ENCODE measurements at regions not wholly inside any gene's neighbourhood (a gene's known extent, or its start where the extent isn't known, plus 50 kb on each side); places are given as distances from the start of the nearest gene placed in this dataset.

- peaks cover 0 to 1% of the 10 kb centered on the region in 2 donors for H3K27me3 Mint-ChIP-seq
- CTCF ChIA-PET: no interaction called here
- no peak overlapping the region for H3K27ac Mint-ChIP-seq
Measured at GRCh38 chr6:165206798-165207197, 102.6 kb downstream of the C6orf118 start.

GRCh38 chr6:165205632-165206031, 103.8 kb downstream of the C6orf118 start:
- no peak overlapping the region for H3K4me3 Mint-ChIP-seq
- peaks cover 3 to 16% (median 4%) of the 10 kb centered on the region in 5 donors for H3K9me3 Mint-ChIP-seq
- no peaks in the 10 kb centered on the region for H3K4me1 Mint-ChIP-seq
- no peaks in the 10 kb centered on the region for H3K9me3 ChIP-seq (ENCODE audit: low read length)
- no peak overlapping the region for H3K4me3 ChIP-seq (ENCODE audit: low read length)
- no peak overlapping the region for H3K27ac Mint-ChIP-seq
- H3K36me3 Mint-ChIP-seq: no peaks in the 10 kb centered on the region
- no peaks in the 10 kb centered on the region for H3K27me3 ChIP-seq (ENCODE audit: insufficient read depth, low read length, poor library complexity, severe bottlenecking)
- no peak overlapping the region for H3K27ac ChIP-seq (ENCODE audit: low read depth, low read length)
- no peak for DNase-seq
- H3K36me3 ChIP-seq (ENCODE audit: insufficient read depth, low read length): no peaks in the 10 kb centered on the region
- H3K27me3 Mint-ChIP-seq: peaks cover 0 to 1% of the 10 kb centered on the region in 2 donors
- POLR2A ChIA-PET: no interaction called here
- CTCF ChIA-PET: no interaction called here
- no peaks in the 10 kb centered on the region for H3K4me1 ChIP-seq (ENCODE audit: insufficient read depth, low read length)

More at GRCh38 chr6:165206798-165207197, 102.6 kb downstream of the C6orf118 start:
- no peaks in the 10 kb centered on the region for H3K9me3 ChIP-seq (ENCODE audit: low read length)
- H3K36me3 Mint-ChIP-seq: no peaks in the 10 kb centered on the region
- DNase-seq: no peak
- peaks cover 3 to 22% (median 4%) of the 10 kb centered on the region in 5 donors for H3K9me3 Mint-ChIP-seq
- H3K36me3 ChIP-seq (ENCODE audit: insufficient read depth, low read length): no peaks in the 10 kb centered on the region
- no peak overlapping the region for H3K4me3 ChIP-seq (ENCODE audit: low read length)
- no peaks in the 10 kb centered on the region for H3K27me3 ChIP-seq (ENCODE audit: insufficient read depth, low read length, poor library complexity, severe bottlenecking)
- no peaks in the 10 kb centered on the region for H3K4me1 ChIP-seq (ENCODE audit: insufficient read depth, low read length)
- POLR2A ChIA-PET: no interaction called here
- H3K4me1 Mint-ChIP-seq: no peaks in the 10 kb centered on the region
- no peak overlapping the region for H3K27ac ChIP-seq (ENCODE audit: low read depth, low read length)
- H3K4me3 Mint-ChIP-seq: no peak overlapping the region

GRCh38 chr6:165204807-165205545, 104.4 kb downstream of the C6orf118 start:
- H3K4me1 Mint-ChIP-seq: no peaks in the 10 kb centered on the region
- ChIA-PET CTCF (no interaction called here), POLR2A (no interaction called here)
- H3K27me3 ChIP-seq (ENCODE audit: insufficient read depth, low read length, poor library complexity, severe bottlenecking): no peaks in the 10 kb centered on the region
- H3K4me3 Mint-ChIP-seq: no peak overlapping the region
- DNase-seq: no peak
- H3K27me3 Mint-ChIP-seq: peaks cover 0 to 1% of the 10 kb centered on the region in 2 donors
- H3K4me1 ChIP-seq (ENCODE audit: insufficient read depth, low read length): no peaks in the 10 kb centered on the region
- H3K36me3 ChIP-seq (ENCODE audit: insufficient read depth, low read length): no peaks in the 10 kb centered on the region
- no peak overlapping the region for H3K27ac Mint-ChIP-seq
- H3K27ac ChIP-seq (ENCODE audit: low read depth, low read length): no peak overlapping the region
- H3K9me3 Mint-ChIP-seq: peaks cover 0 to 14% (median 5%) of the 10 kb centered on the region in 5 donors
- H3K9me3 ChIP-seq (ENCODE audit: low read length): no peaks in the 10 kb centered on the region
- H3K4me3 ChIP-seq (ENCODE audit: low read length): no peak overlapping the region
- H3K36me3 Mint-ChIP-seq: no peaks in the 10 kb centered on the region

- Histone ChIP-seq H3K27me3 (ENCODE audit: insufficient read depth, low read length, poor library complexity, severe bottlenecking) (no peaks in the 10 kb centered on the region), H3K4me3 (ENCODE audit: low read length) (no peak overlapping the region), H3K4me1 (ENCODE audit: insufficient read depth, low read length) (no peaks in the 10 kb centered on the region), H3K9me3 (ENCODE audit: low read length) (no peaks in the 10 kb centered on the region), H3K27ac (ENCODE audit: low read depth, low read length) (no peak overlapping the region), H3K36me3 (ENCODE audit: insufficient read depth, low read length) (no peaks in the 10 kb centered on the region)
- POLR2A ChIA-PET: no interaction called here
- Mint-ChIP-seq H3K4me1 (no peaks in the 10 kb centered on the region), H3K27ac (no peak overlapping the region), H3K4me3 (no peak overlapping the region), H3K27me3 (no peaks in the 10 kb centered on the region), H3K36me3 (no peaks in the 10 kb centered on the region), H3K9me3 (peaks cover 2 to 14% (median 5%) of the 10 kb centered on the region in 5 donors)
- CTCF ChIA-PET: no interaction called here
- no peak for DNase-seq
Measured at GRCh38 chr6:165200178-165200577, 109.2 kb downstream of the C6orf118 start.

- no peak overlapping the region for H3K27ac Mint-ChIP-seq
- Histone ChIP-seq H3K27me3 (ENCODE audit: insufficient read depth, low read length, poor library complexity, severe bottlenecking) (no peaks in the 10 kb centered on the region), H3K27ac (ENCODE audit: low read depth, low read length) (no peak overlapping the region), H3K36me3 (ENCODE audit: insufficient read depth, low read length) (no peaks in the 10 kb centered on the region), H3K9me3 (ENCODE audit: low read length) (no peaks in the 10 kb centered on the region), H3K4me1 (ENCODE audit: insufficient read depth, low read length) (no peaks in the 10 kb centered on the region), H3K4me3 (ENCODE audit: low read length) (no peak overlapping the region)
- H3K36me3 Mint-ChIP-seq: no peaks in the 10 kb centered on the region
- no peak for DNase-seq
- CTCF ChIA-PET: no interaction called here
- peaks cover 5 to 18% (median 5%) of the 10 kb centered on the region in 5 donors for H3K9me3 Mint-ChIP-seq
- no peak overlapping the region for H3K4me3 Mint-ChIP-seq
- no peaks in the 10 kb centered on the region for H3K27me3 Mint-ChIP-seq
- POLR2A ChIA-PET: no interaction called here
- no peaks in the 10 kb centered on the region for H3K4me1 Mint-ChIP-seq
Measured at GRCh38 chr6:165191461-165191860, 117.9 kb downstream of the C6orf118 start.

GRCh38 chr6:165186441-165187205, 122.8 kb downstream of the C6orf118 start:
- Histone ChIP-seq H3K27me3 (ENCODE audit: insufficient read depth, low read length, poor library complexity, severe bottlenecking) (no peaks in the 10 kb centered on the region), H3K36me3 (ENCODE audit: insufficient read depth, low read length) (no peaks in the 10 kb centered on the region), H3K27ac (ENCODE audit: low read depth, low read length) (no peak overlapping the region), H3K4me3 (ENCODE audit: low read length) (no peak overlapping the region), H3K9me3 (ENCODE audit: low read length) (no peaks in the 10 kb centered on the region), H3K4me1 (ENCODE audit: insufficient read depth, low read length) (no peaks in the 10 kb centered on the region)
- no peak overlapping the region for H3K4me3 Mint-ChIP-seq
- no peak for DNase-seq
- no peaks in the 10 kb centered on the region for H3K36me3 Mint-ChIP-seq
- H3K27me3 Mint-ChIP-seq: no peaks in the 10 kb centered on the region
- ChIA-PET CTCF (no interaction called here), POLR2A (no interaction called here)
- H3K9me3 Mint-ChIP-seq: peaks cover 0 to 16% (median 5%) of the 10 kb centered on the region in 5 donors
- H3K4me1 Mint-ChIP-seq: no peaks in the 10 kb centered on the region
- no peak overlapping the region for H3K27ac Mint-ChIP-seq

- Histone ChIP-seq H3K36me3 (ENCODE audit: insufficient read depth, low read length) (no peaks in the 10 kb centered on the region), H3K4me3 (ENCODE audit: low read length) (no peak overlapping the region), H3K27me3 (ENCODE audit: insufficient read depth, low read length, poor library complexity, severe bottlenecking) (no peaks in the 10 kb centered on the region), H3K9me3 (ENCODE audit: low read length) (no peaks in the 10 kb centered on the region), H3K27ac (ENCODE audit: low read depth, low read length) (no peak overlapping the region), H3K4me1 (ENCODE audit: insufficient read depth, low read length) (no peaks in the 10 kb centered on the region)
- Mint-ChIP-seq H3K4me1 (no peaks in the 10 kb centered on the region), H3K27me3 (no peaks in the 10 kb centered on the region), H3K9me3 (peaks cover 1 to 18% (median 5%) of the 10 kb centered on the region in 5 donors), H3K4me3 (no peak overlapping the region), H3K36me3 (no peaks in the 10 kb centered on the region), H3K27ac (no peak overlapping the region)
- POLR2A ChIA-PET: no interaction called here
- no peak for DNase-seq
- CTCF ChIA-PET: no interaction called here
Measured at GRCh38 chr6:165186041-165186440, 123.4 kb downstream of the C6orf118 start.

- no peak for DNase-seq
- ChIA-PET CTCF (no interaction called here), POLR2A (no interaction called here)
- no peaks in the 10 kb centered on the region for H3K27me3 Mint-ChIP-seq
- Histone ChIP-seq H3K27ac (ENCODE audit: low read depth, low read length) (no peak overlapping the region), H3K36me3 (ENCODE audit: insufficient read depth, low read length) (no peaks in the 10 kb centered on the region), H3K27me3 (ENCODE audit: insufficient read depth, low read length, poor library complexity, severe bottlenecking) (no peaks in the 10 kb centered on the region), H3K9me3 (ENCODE audit: low read length) (no peaks in the 10 kb centered on the region), H3K4me3 (ENCODE audit: low read length) (no peak overlapping the region), H3K4me1 (ENCODE audit: insufficient read depth, low read length) (no peaks in the 10 kb centered on the region)
- no peaks in the 10 kb centered on the region for H3K4me1 Mint-ChIP-seq
- no peak overlapping the region for H3K27ac Mint-ChIP-seq
- H3K9me3 Mint-ChIP-seq: peaks cover 0 to 6% (median 5%) of the 10 kb centered on the region in 5 donors
- H3K36me3 Mint-ChIP-seq: no peaks in the 10 kb centered on the region
- H3K4me3 Mint-ChIP-seq: no peak overlapping the region
Measured at GRCh38 chr6:165184192-165184979, 125.0 kb downstream of the C6orf118 start.
